Calu3 (cell line): ENCODE measurements at regions not wholly inside any gene's neighbourhood (a gene's known extent, or its start where the extent isn't known, plus 50 kb on each side); places are given as distances from the start of the nearest gene placed in this dataset.

Experiments
- BruUV-seq: library from RNA; stranded (reverse); fragments of 400-500 nt; replicated peaks from 2 replicates; lab custom pipeline; 2021; lab: Mats Ljungman, UMichigan
- CTCF ChIA-PET: fragments of 300-600 bp; sonication (Branson Sonifier 250); formaldehyde crosslinking; loops from one replicate; lab custom pipeline; 2022; ENCODE audit warnings: antibody characterized with exemption; lab: Charles Lee
- DNase-seq: peaks from one replicate; pipeline ENCODE4 v3.0.0; 2022
- H3K27ac Mint-ChIP-seq: one replicate; pipeline ENCODE4 v1.8.0; 2022; ENCODE audit warnings: mixed read lengths; ENCODE audit not compliant: unreplicated experiment
- H3K27me3 Mint-ChIP-seq: one replicate; pipeline ENCODE4 v1.8.0; 2022; ENCODE audit warnings: mixed read lengths; ENCODE audit not compliant: unreplicated experiment
- H3K36me3 Mint-ChIP-seq: one replicate; pipeline ENCODE4 v1.8.0; 2022; ENCODE audit warnings: mild to moderate bottlenecking, moderate library complexity, mixed read lengths; ENCODE audit not compliant: insufficient read depth, unreplicated experiment
- H3K4me1 Mint-ChIP-seq: one replicate; pipeline ENCODE4 v1.8.0; 2022; ENCODE audit warnings: mild to moderate bottlenecking, low read depth, mixed read lengths; ENCODE audit not compliant: unreplicated experiment
- H3K4me3 Mint-ChIP-seq: one replicate; pipeline ENCODE4 v1.8.0; 2022; ENCODE audit warnings: mild to moderate bottlenecking, low read depth, moderate library complexity, mixed read lengths; ENCODE audit not compliant: unreplicated experiment
- H3K9me3 Mint-ChIP-seq: one replicate; pipeline ENCODE4 v1.8.0; 2022; ENCODE audit warnings: low read depth, mixed read lengths; ENCODE audit not compliant: unreplicated experiment
- CTCF ChIP-seq: fragments of 200-600 bp; IDR thresholded peaks from one replicate; pipeline ENCODE4 v1.8.0; 2022; ENCODE audit warnings: antibody characterized with exemption; ENCODE audit not compliant: unreplicated experiment
- intact Hi-C: fragments of 100-400 bp; cut with micrococcal nuclease; formaldehyde crosslinking; loops from one replicate; pipeline ENCODE4 v1.10.0; 2022; ENCODE audit not compliant: unreplicated experiment

- Mint-ChIP-seq H3K27ac (no peak overlapping the region), H3K4me1 (peaks cover 7% of the 10 kb centered on the region), H3K27me3 (no peaks in the 10 kb centered on the region), H3K36me3 (no peaks in the 10 kb centered on the region), H3K9me3 (no peaks in the 10 kb centered on the region), H3K4me3 (no peak overlapping the region)
- TF ChIP-seq CTCF = no peak
- no peak for DNase-seq
- CTCF ChIA-PET = interaction anchor here (0.6 kb wide), 1 partner anchor 93 kb away, joined by 3 read pairs; no protein-coding TSS in a partner anchor
- BruUV-seq = no TSS peak
- intact Hi-C loops = loop anchor here (5.0 kb wide), 1 partner anchor 49 kb away; no protein-coding TSS in a partner anchor
Measured at GRCh38 chr2:52882974-52883373, 884.6 kb upstream of the CHAC2 start.

GRCh38 chr2:52881606-52882005 is 886.0 kb upstream of the CHAC2 start:
- H3K4me1 Mint-ChIP-seq = peaks cover 21% of the 10 kb centered on the region
- H3K27me3 Mint-ChIP-seq = no peaks in the 10 kb centered on the region
- no peak overlapping the region for H3K4me3 Mint-ChIP-seq
- TF ChIP-seq CTCF = no peak
- peak; percentile 6 for DNase-seq
- H3K36me3 Mint-ChIP-seq = no peaks in the 10 kb centered on the region
- CTCF ChIA-PET = no interaction called here
- H3K9me3 Mint-ChIP-seq = no peaks in the 10 kb centered on the region
- intact Hi-C loops = loop anchor here (5.0 kb wide), 1 partner anchor 51 kb away; no protein-coding TSS in a partner anchor
- no peak overlapping the region for H3K27ac Mint-ChIP-seq
- no TSS peak for BruUV-seq

- Mint-ChIP-seq H3K27ac (no peak overlapping the region), H3K9me3 (no peaks in the 10 kb centered on the region), H3K4me3 (no peak overlapping the region), H3K4me1 (peaks cover 25% of the 10 kb centered on the region), H3K36me3 (no peaks in the 10 kb centered on the region), H3K27me3 (no peaks in the 10 kb centered on the region)
- CTCF ChIA-PET = no interaction called here
- BruUV-seq = no TSS peak
- TF ChIP-seq CTCF = no peak
- intact Hi-C loops = loop anchor here (5.0 kb wide), 1 partner anchor 51 kb away; no protein-coding TSS in a partner anchor
- no peak for DNase-seq
Measured at GRCh38 chr2:52880872-52881271, 886.7 kb upstream of the CHAC2 start.

GRCh38 chr2:52879561-52879960 is 888.0 kb upstream of the CHAC2 start:
- no TSS peak for BruUV-seq
- TF ChIP-seq CTCF = no peak
- no peak for DNase-seq
- H3K4me1 Mint-ChIP-seq = peaks cover 25% of the 10 kb centered on the region
- H3K27ac Mint-ChIP-seq = no peak overlapping the region
- no peaks in the 10 kb centered on the region for H3K36me3 Mint-ChIP-seq
- H3K27me3 Mint-ChIP-seq = no peaks in the 10 kb centered on the region
- H3K9me3 Mint-ChIP-seq = no peaks in the 10 kb centered on the region
- intact Hi-C loops = no loop called here
- CTCF ChIA-PET = no interaction called here
- no peak overlapping the region for H3K4me3 Mint-ChIP-seq
